DMS 273 (cell line): ENCODE measurements at regions not wholly inside any gene's neighbourhood (a gene's known extent, or its start where the extent isn't known, plus 50 kb on each side); places are given as distances from the start of the nearest gene placed in this dataset.

Experiments
- DNase-seq: peaks from one replicate; lab custom pipeline; 2025; ENCODE audit not compliant: unreplicated experiment; lab: John Stamatoyannopoulos, UW

- DNase-seq, result no peak
These were observed 52.0 kb upstream of the RYK start for GRCh38 chr3:134302674-134303073.

GRCh38 chr3:134300520-134300919 lies 49.9 kb upstream of the RYK start:
- peak; percentile 27 for DNase-seq
